ENCODE measurements at regions not wholly inside any gene's neighbourhood (a gene's known extent, or its start where the extent isn't known, plus 50 kb on each side); places are given as distances from the start of the nearest gene placed in this dataset.
A peak's percentile ranks its signal among the peaks of the same experiment; 100 is the strongest.

DNA sequence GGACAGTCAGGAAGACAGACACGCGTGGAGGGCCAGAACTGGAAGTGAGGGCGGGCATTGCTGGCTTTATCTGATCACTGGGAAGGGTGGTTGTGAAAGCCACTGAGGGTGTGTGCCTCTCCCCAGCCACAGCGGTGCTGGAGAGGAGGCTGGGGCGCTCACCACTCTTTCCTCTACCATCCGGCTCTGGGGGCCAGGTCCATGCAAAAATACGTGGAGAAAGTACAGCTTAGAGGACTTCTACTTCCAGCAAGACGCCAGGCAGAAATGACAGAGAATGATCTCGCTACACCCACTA lies 148.8 kb upstream of the RPS6KA2 start:
- no peak for DNase-seq
- no peak overlapping the region for H3K27ac ChIP-seq (ENCODE audit: low read depth in 1 of 2, low read length in 2 of 2)
- Mint-ChIP-seq H3K4me3 (peak overlapping the region; percentile 7 to 10), H3K36me3 (no peaks in the 10 kb centered on the region), H3K4me1 (peaks cover 11% of the 10 kb centered on the region), H3K27ac (peak overlapping the region in 1 of 7 donors; percentile 66), H3K27me3 (ENCODE audit: low read depth in 3 of 3) (peaks cover 2 to 8% (median 6%) of the 10 kb centered on the region in 3 donors), H3K9me3 (peaks cover 0 to 4% (median 1%) of the 10 kb centered on the region in 7 donors)
- no peaks in the 10 kb centered on the region for H3K9me3 ChIP-seq (replicated peaks in 1 of 2; ENCODE audit: control insufficient read depth in 1 of 2, insufficient read depth in 1 of 2, low read length in 2 of 2)
- no peak overlapping the region for H3K4me3 ChIP-seq (replicated peaks in 1 of 3; ENCODE audit: low read depth in 2 of 3, low read length in 3 of 3)
- H3K9ac ChIP-seq (ENCODE audit: insufficient read depth, low read length, poor library complexity, severe bottlenecking) = no peak overlapping the region
- no peak overlapping the region for H3K4me2 ChIP-seq (replicated peaks; ENCODE audit: extremely low read depth, low read length, poor library complexity, severe bottlenecking)
- no peaks in the 10 kb centered on the region for H4K20me1 ChIP-seq (ENCODE audit: insufficient read depth, low read length)
- H3K79me2 ChIP-seq (ENCODE audit: insufficient read depth, low read length) = no peaks in the 10 kb centered on the region
- TF ChIP-seq, protein P1, sequence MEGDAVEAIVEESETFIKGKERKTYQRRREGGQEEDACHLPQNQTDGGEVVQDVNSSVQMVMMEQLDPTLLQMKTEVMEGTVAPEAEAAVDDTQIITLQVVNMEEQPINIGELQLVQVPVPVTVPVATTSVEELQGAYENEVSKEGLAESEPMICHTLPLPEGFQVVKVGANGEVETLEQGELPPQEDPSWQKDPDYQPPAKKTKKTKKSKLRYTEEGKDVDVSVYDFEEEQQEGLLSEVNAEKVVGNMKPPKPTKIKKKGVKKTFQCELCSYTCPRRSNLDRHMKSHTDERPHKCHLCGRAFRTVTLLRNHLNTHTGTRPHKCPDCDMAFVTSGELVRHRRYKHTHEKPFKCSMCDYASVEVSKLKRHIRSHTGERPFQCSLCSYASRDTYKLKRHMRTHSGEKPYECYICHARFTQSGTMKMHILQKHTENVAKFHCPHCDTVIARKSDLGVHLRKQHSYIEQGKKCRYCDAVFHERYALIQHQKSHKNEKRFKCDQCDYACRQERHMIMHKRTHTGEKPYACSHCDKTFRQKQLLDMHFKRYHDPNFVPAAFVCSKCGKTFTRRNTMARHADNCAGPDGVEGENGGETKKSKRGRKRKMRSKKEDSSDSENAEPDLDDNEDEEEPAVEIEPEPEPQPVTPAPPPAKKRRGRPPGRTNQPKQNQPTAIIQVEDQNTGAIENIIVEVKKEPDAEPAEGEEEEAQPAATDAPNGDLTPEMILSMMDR (IDR thresholded peaks at IDR 0.05) = no peak
- no peak overlapping the region for H2AFZ ChIP-seq (ENCODE audit: insufficient read depth, low read depth, low read length, poor library complexity, severe bottlenecking)
- H3K27me3 ChIP-seq (ENCODE audit: control insufficient read depth in 2 of 2, insufficient read depth in 2 of 2, low read length in 2 of 2) = no peaks in the 10 kb centered on the region
- WGBS (ENCODE audit: insufficient coverage) = 20% methylated on average over 1 of the region's 9 CpGs
- no peaks in the 10 kb centered on the region for H3K36me3 ChIP-seq (replicated peaks in 1 of 2; ENCODE audit: control insufficient read depth in 1 of 2, insufficient read depth in 2 of 2, low read length in 2 of 2)
- intact Hi-C loops (cut with micrococcal nuclease) = loop anchor here (5.0 to 10.0 kb wide), 3 partner anchors 366 to 519 kb away; partner anchors contain the start of gene UNC93A (in 1 of the 2)
- H3K4me1 ChIP-seq (ENCODE audit: control insufficient read depth in 1 of 2, insufficient read depth in 2 of 2, low read length in 2 of 2) = peaks cover 0 to 3% of the 10 kb centered on the region in 2 donors

- Histone ChIP-seq H3K36me3 (replicated peaks in 1 of 2; ENCODE audit: control insufficient read depth in 1 of 2, insufficient read depth in 2 of 2, low read length in 2 of 2) (no peaks in the 10 kb centered on the region), H2AFZ (ENCODE audit: insufficient read depth, low read depth, low read length, poor library complexity, severe bottlenecking) (no peak overlapping the region), H3K9me3 (replicated peaks in 1 of 2; ENCODE audit: control insufficient read depth in 1 of 2, insufficient read depth in 1 of 2, low read length in 2 of 2) (no peaks in the 10 kb centered on the region), H3K9ac (ENCODE audit: insufficient read depth, low read length, poor library complexity, severe bottlenecking) (no peak overlapping the region), H3K4me3 (replicated peaks in 1 of 3; ENCODE audit: low read depth in 2 of 3, low read length in 3 of 3) (no peak overlapping the region), H3K4me2 (replicated peaks; ENCODE audit: extremely low read depth, low read length, poor library complexity, severe bottlenecking) (no peak overlapping the region), H4K20me1 (ENCODE audit: insufficient read depth, low read length) (no peaks in the 10 kb centered on the region), H3K27ac (ENCODE audit: low read depth in 1 of 2, low read length in 2 of 2) (no peak overlapping the region), H3K79me2 (ENCODE audit: insufficient read depth, low read length) (no peaks in the 10 kb centered on the region), H3K27me3 (ENCODE audit: control insufficient read depth in 2 of 2, insufficient read depth in 2 of 2, low read length in 2 of 2) (no peaks in the 10 kb centered on the region), H3K4me1 (ENCODE audit: control insufficient read depth in 1 of 2, insufficient read depth in 2 of 2, low read length in 2 of 2) (peaks cover 0 to 3% of the 10 kb centered on the region in 2 donors)
- Mint-ChIP-seq H3K4me3 (peak overlapping the region; percentile 10 to 18), H3K9me3 (peaks cover 0 to 5% (median 1%) of the 10 kb centered on the region in 7 donors), H3K4me1 (peaks cover 12% of the 10 kb centered on the region), H3K27me3 (ENCODE audit: low read depth in 3 of 3) (peaks cover 2 to 9% (median 6%) of the 10 kb centered on the region in 3 donors), H3K36me3 (no peaks in the 10 kb centered on the region), H3K27ac (peak overlapping the region in 1 of 7 donors; percentile 66)
- peak; percentile 50 to 66 (median 54) for DNase-seq
- TF ChIP-seq, protein P1 (IDR thresholded peaks at IDR 0.05) = peak; percentile 86
- intact Hi-C loops (cut with micrococcal nuclease) = loop anchor here (5.0 to 10.0 kb wide), 3 partner anchors 367 to 519 kb away; partner anchors contain the start of gene UNC93A (in 1 of the 2)
- 77% methylated on average over 16 of the region's 24 CpGs for WGBS (ENCODE audit: insufficient coverage)
These were observed 148.3 kb upstream of the RPS6KA2 start for GRCh38 chr6:166775180-166775922.
